ENCODE measurements at regions not wholly inside any gene's neighbourhood (a gene's known extent, or its start where the extent isn't known, plus 50 kb on each side); places are given as distances from the start of the nearest gene placed in this dataset.
"Not testable (repeated sequence)": the region's sequence is repeated elsewhere in the genome, so short reads cannot be mapped to it uniquely, and the experiment has no call there.

DNA sequence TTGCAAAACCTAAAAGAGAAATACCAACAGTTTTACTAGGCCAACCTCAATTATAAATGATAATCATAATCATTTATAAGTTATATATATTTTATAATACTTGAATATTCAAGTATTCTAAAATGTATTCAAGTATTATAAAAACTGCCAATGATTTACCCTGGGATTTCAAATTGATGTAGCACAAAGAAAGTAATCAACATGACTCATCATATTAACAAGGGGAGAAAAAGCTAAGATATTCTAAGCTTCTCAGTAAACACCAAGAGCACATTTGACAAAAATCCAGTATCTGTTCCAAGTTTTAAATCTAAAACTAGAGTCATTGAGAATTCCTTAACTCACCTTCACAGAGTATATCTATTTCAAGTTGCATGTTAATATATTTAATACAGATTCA is 56.1 kb downstream of the CAPZA3 start:
- no peak for DNase-seq (ENCODE audit: low read depth)

DNA sequence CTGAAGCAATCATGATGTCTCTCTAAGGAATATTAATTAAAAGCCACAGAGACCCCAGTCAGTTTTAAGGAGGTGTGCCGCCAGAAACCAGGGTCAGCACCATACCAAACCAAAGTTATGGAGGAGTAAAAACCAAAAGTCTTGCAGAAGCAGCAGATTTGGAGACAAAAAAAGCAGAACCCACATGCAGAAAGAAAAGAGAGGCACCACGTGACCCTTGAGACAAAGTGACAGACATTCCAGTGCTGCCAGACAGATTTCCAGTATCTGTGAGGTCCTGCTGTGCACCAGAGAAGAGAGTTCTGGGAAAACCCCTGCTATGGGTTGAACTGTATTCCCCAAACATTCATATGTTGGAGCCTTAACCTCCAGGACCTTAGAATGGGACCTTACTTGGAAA is 59.7 kb downstream of the CAPZA3 start:
- no peak for DNase-seq (ENCODE audit: low read depth)

DNA sequence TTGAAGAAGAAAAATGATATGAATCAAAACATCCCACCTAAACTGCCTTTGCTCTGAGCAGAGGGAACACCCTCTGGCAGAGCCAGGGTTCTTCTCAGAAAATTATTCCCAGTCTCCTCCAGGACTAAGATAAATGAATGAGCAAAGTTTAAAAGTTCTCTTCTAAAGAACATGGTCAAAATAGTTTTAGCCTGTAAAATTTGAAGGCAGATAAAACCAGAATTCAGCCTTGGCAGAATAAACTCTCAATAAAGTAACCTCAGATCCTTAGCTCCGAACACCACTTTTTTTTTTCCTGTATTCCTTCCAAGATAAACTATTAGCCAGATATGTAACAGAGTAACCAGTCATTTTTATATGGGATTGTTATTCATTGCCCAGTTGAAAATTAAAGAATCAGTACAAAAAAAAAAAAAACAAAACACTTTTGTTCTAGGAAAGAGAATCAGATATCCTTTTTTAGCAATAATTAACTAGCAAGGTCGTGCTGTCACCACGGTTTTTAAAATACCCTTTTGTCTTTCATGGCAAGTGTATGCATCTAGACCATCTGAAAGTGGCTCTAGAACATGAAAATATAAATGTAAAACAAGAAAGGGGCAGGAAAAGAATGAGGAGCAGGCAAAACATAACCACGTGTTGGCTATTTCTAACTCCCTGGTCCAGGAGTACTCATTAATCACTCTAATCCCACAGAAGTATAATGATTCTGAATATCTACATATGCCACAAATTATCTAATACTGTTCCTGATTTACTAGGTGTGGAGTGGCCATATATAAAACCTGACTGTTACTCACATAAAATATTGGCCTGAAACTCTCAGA is 60.8 kb downstream of the CAPZA3 start:
- no peak for DNase-seq (ENCODE audit: low read depth)

GRCh38 chr12:18799561-18799960 is 61.6 kb downstream of the CAPZA3 start:
- no peak for DNase-seq (ENCODE audit: low read depth)

- no peak for DNase-seq (ENCODE audit: low read depth)
Measured at GRCh38 chr12:18805516-18806248, 67.8 kb downstream of the CAPZA3 start.

DNA sequence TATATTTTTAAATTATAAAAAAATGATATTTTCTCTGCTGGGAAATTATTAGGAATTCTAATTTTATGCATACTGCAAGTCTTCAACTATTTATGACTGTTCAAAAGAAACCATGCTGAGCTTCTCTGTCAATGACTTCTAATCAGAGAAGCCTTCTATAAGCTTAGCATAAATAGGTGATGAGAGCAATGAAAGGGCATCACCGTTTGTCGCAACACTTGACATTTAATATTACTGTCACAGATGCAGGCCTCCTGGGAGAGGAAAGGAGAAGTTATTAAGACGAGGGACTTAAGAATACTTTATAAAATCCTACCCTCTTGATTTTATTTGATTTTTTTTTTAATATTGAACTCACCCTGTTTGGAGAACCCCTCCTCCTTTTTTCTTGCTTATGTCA is 69.8 kb downstream of the CAPZA3 start:
- DNase-seq (ENCODE audit: low read depth) = no peak

GRCh38 chr12:18808221-18808620 is 70.3 kb downstream of the CAPZA3 start:
- no peak for DNase-seq (ENCODE audit: low read depth)

- no peak for DNase-seq (ENCODE audit: low read depth)
Measured at GRCh38 chr12:18810537-18811253, 72.8 kb downstream of the CAPZA3 start.

GRCh38 chr12:18811273-18811672 is 73.4 kb downstream of the CAPZA3 start:
- DNase-seq (ENCODE audit: low read depth) = peak; percentile 15

GRCh38 chr12:18813753-18814152 is 75.8 kb downstream of the CAPZA3 start:
- DNase-seq (ENCODE audit: low read depth) = no peak

DNA sequence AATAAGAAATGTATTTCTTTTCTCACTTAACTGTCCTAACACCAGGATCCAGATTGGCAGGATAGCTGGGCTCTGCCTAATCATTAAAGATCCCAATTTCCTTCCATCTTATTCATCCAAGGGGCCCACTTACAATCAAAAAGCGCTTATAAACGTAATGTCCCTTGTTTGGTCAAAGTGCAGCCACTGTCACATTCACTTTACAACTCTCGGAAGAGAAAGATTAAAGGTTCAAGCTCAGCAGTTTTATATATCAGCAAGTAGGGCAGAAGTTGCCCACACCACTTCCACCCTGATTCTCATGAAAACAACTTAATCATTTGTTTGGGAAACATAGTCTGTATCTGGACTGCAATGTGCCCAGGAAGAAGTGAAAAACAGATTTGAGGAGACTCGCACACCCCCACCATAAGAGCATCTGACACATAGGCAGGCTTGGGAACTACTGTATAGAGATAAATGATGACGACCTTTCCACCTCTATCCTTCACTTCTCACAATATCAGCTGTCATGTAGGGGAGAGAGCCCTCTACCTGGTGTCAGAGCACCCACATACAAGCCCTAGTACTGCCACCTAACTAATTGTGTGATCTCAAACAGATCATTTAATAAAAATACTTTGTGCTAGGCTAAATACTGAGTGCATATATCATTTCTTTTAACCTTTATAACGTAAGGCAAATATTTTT is 80.8 kb downstream of the CAPZA3 start:
- no peak for DNase-seq (ENCODE audit: low read depth)

DNA sequence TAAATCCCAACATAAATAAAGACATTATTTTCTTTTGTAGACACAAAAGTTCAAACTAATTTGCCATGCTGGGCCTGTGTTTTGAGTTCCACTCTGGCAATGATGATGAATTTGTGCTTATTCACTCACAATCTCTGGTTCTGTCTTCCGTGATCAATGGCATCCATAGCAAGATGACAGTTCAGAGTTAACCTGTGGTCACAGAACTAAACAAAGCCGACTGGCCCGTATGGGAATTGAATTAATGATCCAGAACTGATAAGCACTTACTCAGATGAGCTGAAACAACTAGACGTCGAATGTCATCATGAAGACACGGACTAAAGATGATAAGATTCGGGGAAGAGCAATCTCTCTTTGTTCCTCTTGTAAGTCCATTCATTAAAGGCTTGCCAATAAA is 81.6 kb downstream of the CAPZA3 start:
- DNase-seq (ENCODE audit: low read depth) = no peak

DNA sequence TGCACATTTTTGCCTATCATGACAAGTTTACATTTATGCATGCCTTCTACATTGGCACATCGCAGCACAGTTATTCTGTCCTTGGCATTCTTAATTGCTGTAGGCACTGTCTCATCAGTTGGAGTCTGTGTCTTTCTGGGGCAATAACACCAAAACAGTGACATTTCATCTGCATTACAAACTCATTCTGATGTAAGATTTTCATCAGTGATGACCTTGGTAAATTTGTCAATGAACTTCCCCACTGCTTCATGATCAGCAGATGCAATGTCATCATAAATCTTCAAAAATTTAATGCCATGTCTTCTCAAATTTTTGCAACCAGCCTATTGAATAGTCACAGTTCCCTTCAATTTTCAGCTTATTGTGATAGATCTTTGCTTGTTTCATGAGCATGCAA is 85.5 kb downstream of the CAPZA3 start:
- no peak for DNase-seq (ENCODE audit: low read depth)

- no peak for DNase-seq (ENCODE audit: low read depth)
Measured at GRCh38 chr12:18824287-18824686, 86.4 kb downstream of the CAPZA3 start.

DNA sequence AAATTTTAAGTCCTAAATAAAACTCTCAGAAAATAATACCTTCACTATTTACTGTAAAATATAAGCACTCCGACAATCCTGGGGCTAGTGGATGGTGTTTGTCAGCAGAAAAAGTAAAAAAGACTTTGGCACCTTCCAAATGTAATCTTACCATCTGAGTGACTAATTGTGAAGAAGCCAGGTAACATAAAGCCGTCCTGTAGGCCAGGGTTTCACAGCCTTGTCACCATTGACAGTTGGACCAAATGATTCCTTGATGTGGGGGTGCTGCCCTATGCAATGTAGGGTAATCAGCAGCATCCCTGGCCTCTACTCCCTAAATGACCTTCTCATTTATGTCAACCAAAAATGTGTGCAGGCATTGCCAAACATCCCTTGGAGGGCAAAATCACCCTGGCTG is 87.2 kb downstream of the CAPZA3 start:
- DNase-seq (ENCODE audit: low read depth) = no peak

DNA sequence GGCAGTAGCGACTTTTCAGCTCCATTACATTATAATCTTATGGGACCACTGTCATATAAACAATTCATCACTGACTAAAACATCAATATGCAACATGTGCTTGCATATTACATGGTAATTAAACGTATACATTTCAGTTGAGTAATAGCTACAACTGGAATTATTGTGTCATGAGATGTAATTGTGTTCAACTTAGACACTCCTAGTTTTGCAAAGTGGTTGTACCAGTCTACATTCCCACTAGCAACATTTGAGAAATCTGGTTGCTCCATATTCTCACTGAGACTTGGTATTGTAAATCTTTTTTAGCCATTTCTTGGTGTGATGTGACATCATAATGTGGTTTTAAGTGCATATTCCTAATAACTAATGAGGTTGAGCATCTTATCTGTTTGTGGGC is 90.0 kb downstream of the CAPZA3 start:
- DNase-seq (ENCODE audit: low read depth) = no peak

DNA sequence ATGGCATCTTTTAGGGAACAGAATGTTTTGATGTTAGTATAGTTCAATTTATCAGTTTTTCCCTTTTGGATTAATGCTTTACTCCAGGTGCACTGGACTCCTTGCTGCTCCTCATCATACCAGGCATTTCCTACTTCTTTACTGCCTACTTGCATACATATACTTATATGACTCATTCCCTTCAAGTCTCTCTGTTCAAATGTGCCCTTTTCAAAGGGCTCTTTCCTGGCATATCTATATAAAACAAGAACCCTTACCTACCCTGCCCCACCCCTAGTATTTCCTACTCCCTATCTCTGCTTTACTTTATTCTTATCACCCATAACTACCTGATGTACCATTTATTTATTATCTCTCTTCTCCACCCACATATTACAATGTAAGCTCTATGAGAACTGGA is 90.6 kb downstream of the CAPZA3 start:
- no peak for DNase-seq (ENCODE audit: low read depth)

DNA sequence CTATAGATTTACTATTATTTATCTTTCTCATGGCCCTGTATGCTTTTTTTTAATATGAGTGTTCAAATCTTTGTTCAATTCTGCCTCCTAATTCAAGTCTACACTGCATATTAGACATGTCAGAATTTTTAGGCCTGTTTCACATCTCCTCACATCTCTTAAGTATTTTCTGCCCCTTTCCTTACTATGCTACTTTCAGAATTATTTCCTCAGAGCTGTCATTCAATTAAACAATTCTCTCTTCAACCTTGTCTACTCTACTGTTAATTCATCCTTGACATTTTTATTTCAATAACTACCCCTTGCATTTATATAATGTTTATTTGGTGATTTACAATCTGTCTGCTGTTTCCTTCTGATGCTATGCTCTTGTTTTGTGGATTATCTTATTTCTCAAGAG is 91.1 kb downstream of the CAPZA3 start:
- DNase-seq (ENCODE audit: low read depth) = no peak

DNA sequence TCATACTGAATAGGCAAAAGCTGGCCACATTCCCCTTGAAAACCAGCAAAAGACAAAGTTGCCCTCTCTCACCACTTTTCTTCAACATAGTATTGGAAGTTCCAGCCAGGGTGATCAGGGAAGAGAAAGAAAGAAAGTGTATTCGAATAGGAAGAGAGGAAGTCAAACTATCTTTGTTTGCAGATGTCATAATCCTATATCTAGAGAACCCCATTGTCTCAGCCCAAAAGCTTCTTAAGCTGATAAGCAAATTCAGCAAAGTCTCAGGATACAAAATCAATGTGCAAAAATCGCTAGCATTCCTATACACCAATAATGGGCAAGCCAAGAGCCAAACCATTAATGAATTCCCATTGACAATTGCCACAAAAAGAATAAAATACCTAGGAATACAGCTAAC is 95.0 kb downstream of the CAPZA3 start:
- DNase-seq (ENCODE audit: low read depth) = not testable (repeated sequence)

DNA sequence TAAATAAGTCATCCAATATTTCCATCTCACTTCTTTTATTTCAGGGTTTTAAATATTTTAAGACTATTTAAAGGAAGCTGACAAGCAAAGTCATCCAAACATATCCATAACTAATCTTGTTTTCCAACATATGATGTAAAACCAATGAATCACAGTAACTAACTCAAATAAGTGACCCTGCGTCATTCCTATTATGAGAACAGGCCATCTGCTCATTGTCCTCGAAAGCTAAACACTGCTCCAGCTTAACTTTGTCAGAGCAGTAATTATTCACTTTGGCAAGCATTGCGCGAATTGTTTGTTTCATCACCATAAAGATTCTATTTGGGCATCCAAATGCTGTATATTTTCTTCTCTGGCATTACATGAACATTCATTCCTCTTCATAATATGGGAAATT is 99.1 kb downstream of the CAPZA3 start:
- peak; percentile 67 for DNase-seq (ENCODE audit: low read depth)

DNA sequence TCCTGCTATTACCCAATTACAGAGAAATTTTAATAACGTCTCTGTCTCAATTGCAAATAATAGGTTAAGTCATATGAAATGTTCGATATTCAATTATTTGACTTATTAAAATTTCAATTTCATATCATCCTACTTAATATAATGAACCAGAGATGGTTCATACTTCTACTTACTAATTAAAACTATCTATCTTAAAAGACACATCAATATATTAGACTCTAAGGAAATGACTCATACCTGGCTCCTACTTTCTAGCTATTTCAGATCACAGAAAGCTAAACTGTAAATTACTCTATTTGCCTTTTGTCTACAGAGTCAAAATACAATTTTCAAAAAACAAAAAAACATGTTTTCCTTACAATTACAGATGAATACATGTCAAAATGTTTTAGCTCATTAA is 99.6 kb downstream of the CAPZA3 start:
- no peak for DNase-seq (ENCODE audit: low read depth)

GRCh38 chr12:18840997-18841396 is 103.1 kb downstream of the CAPZA3 start:
- not testable (repeated sequence) for DNase-seq (ENCODE audit: low read depth)
